ENCODE measurements at regions not wholly inside any gene's neighbourhood (a gene's known extent, or its start where the extent isn't known, plus 50 kb on each side); places are given as distances from the start of the nearest gene placed in this dataset.

- no peak for TF ChIP-seq CTCF (conservative IDR thresholded peaks at IDR 0.05; ENCODE audit: low read depth, low read length)
- no peak for TF ChIP-seq RAD21 (IDR thresholded peaks at IDR 0.05; ENCODE audit: low read length)
- no peak for TF ChIP-seq RCOR1 (IDR thresholded peaks at IDR 0.05; ENCODE audit: insufficient replicate concordance, low read length)
- no peak for TF ChIP-seq POLR2A (IDR thresholded peaks at IDR 0.05; ENCODE audit: low read depth, low read length)
- peak; percentile 81 for TF ChIP-seq CEBPB (IDR thresholded peaks at IDR 0.05; ENCODE audit: low read depth, low read length)
Measured at GRCh38 chr3:139292711-139293664, 50.8 kb upstream of the MRPS22 start.

All from IMR-90 (cell line).